NCI-H2107 (cell line): ENCODE measurements at regions not wholly inside any gene's neighbourhood (a gene's known extent, or its start where the extent isn't known, plus 50 kb on each side); places are given as distances from the start of the nearest gene placed in this dataset.

Experiments
- DNase-seq: peaks from one replicate; lab custom pipeline; 2025; lab: John Stamatoyannopoulos, UW

DNA sequence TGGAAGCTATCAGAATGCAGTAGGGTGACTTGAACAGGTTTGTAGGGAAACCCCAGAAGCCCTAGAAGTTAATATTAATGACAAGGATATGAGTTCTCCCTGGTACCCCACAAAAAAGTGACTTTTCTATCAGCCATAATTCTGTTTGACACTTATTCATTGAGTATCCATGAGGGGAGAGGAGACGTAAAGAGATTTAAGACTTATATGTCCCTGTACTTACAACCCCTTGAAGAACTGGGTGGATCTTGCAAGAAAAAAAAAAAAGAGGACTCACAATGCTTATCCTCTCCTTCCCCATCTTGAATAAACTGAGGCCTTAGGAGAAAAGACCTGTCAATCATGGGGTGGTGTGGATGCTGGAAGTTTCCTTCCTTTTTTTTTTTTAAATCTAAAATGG is 203.5 kb downstream of the CBLN1 start:
- DNase-seq, result no peak

DNA sequence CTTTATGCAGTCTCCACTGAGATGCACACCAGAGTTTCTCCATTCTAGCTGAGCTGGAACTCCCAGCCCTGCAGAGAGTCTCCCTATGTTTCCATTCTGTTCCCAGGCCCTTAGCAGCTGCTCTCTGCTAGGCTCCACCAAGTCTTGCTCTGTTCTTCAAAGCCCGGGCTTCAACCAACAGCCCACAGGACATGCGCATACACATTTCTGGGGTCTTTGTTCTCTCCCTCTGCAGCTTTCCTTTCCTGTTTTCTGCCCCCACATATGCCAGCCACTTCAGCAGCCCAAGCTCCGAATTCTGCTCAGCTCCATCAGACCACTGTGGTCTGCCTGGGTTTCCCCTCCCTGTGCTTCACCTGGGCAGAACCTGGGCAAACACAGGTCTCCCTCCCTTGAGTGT is 205.9 kb downstream of the CBLN1 start:
- DNase-seq, result no peak

- no peak for DNase-seq
These were observed 213.4 kb downstream of the CBLN1 start for GRCh38 chr16:49068224-49068623.

- DNase-seq, result no peak
These were observed 213.9 kb downstream of the CBLN1 start for GRCh38 chr16:49067776-49068175.

GRCh38 chr16:49061137-49061714 is 220.4 kb downstream of the CBLN1 start:
- no peak for DNase-seq

DNA sequence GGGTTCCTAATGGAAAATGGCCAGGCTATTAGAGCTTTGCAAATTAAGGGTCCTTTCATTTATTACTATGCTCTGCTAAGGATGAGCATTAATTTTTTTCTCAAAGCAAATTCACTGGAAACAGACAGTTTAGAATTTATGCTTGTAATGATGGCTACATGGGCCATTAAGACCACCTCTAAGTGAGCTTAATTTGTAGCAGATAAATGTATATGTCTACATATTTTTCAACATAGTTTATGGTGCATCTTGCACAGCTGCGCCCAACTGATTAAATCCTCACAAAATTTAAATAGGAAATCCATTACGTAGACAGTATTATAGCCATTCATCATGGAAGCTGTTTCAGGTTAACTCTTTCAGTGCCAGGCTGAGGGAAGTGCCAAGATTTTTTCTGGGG is 220.9 kb downstream of the CBLN1 start:
- no peak for DNase-seq

DNA sequence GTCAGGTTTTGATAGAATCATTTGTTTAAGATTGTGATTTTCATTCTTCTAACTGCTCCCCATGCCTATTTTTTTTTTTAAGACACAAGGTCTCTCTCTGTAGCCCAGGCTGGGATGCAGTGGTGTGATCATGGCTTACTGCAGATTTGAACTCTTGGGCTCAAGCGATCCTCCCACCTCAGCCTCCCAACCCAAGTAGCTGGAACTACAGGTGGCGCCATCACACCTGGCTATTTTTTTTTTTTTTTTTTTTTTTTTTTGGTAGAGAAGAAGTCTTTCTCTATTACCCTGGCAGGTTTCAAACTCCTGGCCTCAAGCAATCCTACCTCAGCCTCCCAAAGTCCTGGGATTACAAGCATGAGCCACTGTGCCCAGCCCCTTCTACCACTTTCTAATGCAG is 223.3 kb downstream of the CBLN1 start:
- no peak for DNase-seq

GRCh38 chr16:49057936-49058335 is 223.7 kb downstream of the CBLN1 start:
- no peak for DNase-seq

- no peak for DNase-seq
These were observed 224.2 kb downstream of the CBLN1 start for GRCh38 chr16:49057391-49057790.

DNA sequence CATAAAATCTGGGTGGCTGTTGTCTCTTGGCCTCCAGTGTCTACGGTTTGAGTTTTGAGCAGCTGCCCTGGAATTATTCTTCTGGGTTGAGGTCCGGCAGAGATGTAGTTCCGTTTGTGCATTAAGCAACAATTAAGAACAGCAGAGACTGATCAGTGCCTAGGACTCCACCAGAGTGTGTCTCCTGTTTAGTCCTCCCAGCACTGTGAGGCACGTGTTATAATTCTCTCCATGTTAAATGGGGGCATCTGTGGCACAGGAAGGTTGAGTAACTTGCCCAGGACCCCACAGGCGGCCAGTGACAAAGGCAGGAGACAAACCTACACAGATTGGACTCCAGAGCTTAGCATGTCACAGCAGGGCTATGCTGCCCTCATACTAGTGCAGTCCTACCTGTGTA is 225.1 kb downstream of the CBLN1 start:
- DNase-seq, result no peak

GRCh38 chr16:49055824-49056545 is 225.7 kb downstream of the CBLN1 start:
- peak; percentile 22 for DNase-seq

DNA sequence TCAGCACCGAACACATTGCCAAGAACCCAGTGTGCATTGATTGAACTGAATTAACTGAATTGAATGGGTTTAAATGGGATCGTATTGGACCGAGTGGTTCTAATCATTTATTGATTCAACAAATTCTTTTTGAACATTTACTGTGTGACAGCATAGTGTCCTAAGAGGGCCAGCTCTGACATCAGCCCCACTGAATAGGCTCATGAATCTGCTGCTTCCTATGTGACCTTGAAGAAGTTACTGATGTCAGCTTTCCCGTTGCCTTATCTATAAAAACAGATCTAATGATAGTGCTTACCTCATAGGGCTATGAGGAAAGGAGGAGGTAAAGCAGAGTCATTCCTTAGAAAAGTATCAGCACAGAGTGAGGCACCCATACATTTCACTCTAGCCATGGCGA is 226.3 kb downstream of the CBLN1 start:
- DNase-seq, result no peak

- no peak for DNase-seq
These were observed 227.0 kb downstream of the CBLN1 start for GRCh38 chr16:49054606-49055005.

GRCh38 chr16:49052846-49053245 is 228.8 kb downstream of the CBLN1 start:
- DNase-seq, result no peak

DNA sequence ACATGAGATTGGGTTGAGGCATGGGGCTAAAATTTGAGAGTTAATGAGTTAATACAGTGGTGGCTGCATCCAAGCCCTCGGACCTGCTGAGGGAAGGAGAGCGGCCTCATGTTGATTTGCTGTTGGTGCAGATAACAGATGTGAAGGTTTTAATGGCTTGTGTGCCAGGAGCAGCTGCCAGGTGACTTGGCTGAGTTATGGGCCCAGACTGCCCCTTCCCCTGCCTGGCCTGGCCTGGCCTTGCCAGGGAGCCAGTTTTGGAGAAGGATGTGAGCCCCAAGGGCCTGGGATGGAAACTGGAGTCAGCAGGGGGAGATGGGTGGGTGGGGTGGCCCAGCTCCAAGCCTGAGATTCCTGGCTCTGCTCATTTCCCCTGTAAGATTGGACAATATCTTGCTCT is 230.1 kb downstream of the CBLN1 start:
- no peak for DNase-seq

GRCh38 chr16:49050607-49051006 is 231.0 kb downstream of the CBLN1 start:
- DNase-seq, result no peak

GRCh38 chr16:49049644-49050043 is 232.0 kb downstream of the CBLN1 start:
- no peak for DNase-seq

- DNase-seq, result no peak
These were observed 232.4 kb downstream of the CBLN1 start for GRCh38 chr16:49049191-49049590.

DNA sequence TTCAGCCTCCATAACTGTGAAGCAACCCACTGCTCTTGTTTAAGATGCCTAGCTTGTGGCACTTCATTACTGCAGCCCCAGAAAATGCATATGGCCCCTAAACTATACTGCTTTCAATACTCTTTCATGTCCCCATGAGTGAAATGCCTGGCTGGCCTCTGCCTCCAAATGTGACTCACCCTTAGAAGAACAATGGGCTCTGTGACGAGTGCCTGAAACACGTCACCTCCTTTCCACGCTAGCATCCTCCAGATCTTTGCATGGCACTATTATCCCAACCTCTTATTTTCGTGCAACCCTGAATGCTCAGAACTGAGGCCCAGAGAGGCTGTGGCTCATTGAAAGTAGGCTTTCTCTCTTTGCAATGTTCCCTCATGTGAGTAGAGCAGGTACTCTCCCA is 233.1 kb downstream of the CBLN1 start:
- no peak for DNase-seq

DNA sequence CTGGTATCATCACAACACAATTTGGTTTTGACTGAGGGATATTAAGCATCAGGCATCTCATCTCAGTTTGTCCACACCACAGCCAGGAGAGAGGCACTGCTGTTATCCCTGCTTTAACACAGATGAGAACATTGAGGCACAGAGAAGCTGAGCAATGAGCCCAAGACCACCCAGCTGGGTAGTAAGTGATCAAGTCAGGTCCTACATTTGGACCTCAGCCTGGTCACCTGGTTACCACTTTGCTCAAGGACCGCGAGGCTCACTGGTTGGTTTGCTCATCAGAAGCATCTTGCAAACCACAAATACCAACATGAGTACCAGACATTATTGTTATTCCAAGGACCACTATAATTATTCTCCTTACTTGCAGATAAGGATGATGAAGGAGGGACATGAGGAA is 245.5 kb downstream of the CBLN1 start:
- DNase-seq, result no peak

- no peak for DNase-seq
These were observed 254.2 kb downstream of the CBLN1 start for GRCh38 chr16:49027420-49027819.

DNA sequence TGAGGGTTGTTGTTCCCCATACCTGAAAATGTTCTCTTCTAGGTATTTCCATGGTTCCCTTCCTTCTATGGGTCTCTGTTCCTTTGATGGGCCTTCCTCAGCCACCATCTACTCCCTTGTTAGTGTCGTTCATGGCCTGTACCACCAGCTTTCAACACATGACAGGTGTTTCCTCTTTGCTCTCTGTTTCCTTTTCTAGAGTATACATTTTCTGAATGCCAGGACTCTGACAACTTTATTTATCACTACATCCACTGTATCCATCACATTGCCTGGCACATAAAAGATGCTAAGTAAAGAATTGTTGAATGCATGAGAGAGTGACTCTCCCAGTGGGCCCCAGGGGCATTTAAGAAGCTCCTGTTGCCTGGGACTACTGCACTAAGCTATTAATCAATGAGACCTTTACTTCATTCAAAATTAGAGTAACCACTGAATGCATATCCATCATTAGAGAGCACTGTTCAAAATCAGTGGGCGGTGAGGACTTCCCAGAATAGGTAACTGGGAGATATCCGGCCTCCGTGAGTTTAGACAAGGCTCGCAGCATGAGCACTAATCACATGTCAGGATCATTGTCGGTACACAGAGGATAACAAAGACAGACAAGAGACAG is 255.0 kb downstream of the CBLN1 start:
- no peak for DNase-seq

- DNase-seq, result no peak
These were observed 256.7 kb downstream of the CBLN1 start for GRCh38 chr16:49024896-49025295.

GRCh38 chr16:49024016-49024415 is 257.6 kb downstream of the CBLN1 start:
- no peak for DNase-seq
